Fibroblast of the conjunctiva (primary cell): ENCODE measurements at regions not wholly inside any gene's neighbourhood (a gene's known extent, or its start where the extent isn't known, plus 50 kb on each side); places are given as distances from the start of the nearest gene placed in this dataset.
A peak's percentile ranks its signal among the peaks of the same experiment; 100 is the strongest.

Experiments used
- DNase-seq: peaks from one replicate; pipeline ENCODE4 v3.0.0-alpha.2; 2010; ENCODE audit warnings: low read depth

DNA sequence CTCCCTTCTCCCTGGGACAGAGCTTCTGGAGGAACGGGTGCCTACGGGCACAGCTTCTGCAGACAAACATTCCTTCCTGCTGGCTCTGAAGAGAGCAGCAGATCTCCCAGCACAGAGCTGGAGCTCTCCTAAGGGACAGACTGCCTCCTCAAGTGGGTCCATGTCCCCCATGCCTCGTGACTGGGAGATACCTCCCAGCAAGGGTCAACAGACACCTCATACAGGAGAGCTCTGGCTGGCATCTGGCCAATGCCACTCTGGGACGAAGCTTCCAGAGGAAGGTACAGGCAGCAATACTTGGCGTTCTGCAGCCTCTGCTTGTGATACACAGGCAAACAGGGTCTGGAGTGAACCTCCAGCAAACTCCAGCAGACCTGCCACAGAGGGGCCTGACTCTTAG is 227.9 kb downstream of the SPATA31D1 start:
- DNase-seq: no peak

- DNase-seq: no peak
These were observed 234.9 kb downstream of the SPATA31D1 start for GRCh38 chr9:82223442-82223841.

GRCh38 chr9:82231411-82231810 is 242.8 kb downstream of the SPATA31D1 start:
- no peak for DNase-seq

DNA sequence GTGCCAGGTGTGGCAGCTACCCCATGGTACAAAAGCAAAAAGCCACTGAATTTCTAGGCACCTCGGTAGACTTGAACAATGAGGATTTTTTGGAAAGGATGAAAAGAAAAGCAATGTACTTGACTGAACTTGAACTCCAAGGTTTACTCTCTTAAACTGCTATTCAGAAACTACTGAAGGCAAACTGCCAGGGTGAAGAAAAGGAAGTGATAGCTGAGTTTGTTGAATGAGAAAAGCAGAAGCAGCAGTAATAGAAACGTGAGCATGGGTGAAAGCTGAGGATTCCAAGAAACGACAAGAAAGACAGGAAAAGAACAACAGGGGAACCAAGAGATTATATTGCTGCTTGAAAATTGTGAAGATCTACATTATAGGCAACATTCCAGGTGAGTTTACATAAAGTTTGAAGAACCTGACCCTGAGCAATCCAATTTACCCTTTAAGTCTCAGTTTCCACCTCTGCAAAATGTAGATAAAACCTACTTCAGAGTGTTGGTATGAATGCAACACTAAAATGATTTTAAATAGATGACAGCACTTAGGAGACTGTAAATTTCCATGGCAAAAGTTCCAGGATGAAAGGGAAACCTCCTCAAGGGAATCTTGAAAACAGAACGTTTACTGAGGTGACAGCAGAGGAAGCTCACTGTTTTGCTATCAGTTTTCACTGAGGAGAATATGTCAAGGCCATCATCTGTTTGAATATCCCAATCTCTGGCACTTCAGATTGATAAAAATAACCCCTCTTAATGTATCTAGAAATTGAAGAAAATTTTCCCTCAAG is 245.8 kb downstream of the SPATA31D1 start:
- no peak for DNase-seq

- DNase-seq: no peak
These were observed 253.9 kb downstream of the SPATA31D1 start for GRCh38 chr9:82242285-82242963.

DNA sequence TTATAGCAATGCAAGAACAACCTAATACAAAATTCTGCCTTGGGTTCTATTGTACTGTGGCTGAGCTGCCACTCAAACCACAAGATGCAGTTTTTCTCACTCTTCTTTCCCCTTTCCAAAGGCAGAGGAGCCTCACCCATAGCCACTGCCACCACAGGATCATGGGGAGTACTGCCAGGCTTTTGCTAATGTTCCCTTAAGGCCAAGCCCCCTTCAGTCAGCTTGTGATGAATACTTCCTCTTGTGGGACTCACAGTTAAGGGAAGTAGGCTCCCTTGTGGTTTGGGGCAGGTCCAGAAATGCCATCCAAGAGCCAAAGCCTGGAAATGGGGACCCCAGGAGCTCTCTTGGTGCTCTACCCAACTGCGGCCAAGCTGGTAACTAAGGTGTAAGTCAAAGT is 258.7 kb downstream of the SPATA31D1 start:
- no peak for DNase-seq

DNA sequence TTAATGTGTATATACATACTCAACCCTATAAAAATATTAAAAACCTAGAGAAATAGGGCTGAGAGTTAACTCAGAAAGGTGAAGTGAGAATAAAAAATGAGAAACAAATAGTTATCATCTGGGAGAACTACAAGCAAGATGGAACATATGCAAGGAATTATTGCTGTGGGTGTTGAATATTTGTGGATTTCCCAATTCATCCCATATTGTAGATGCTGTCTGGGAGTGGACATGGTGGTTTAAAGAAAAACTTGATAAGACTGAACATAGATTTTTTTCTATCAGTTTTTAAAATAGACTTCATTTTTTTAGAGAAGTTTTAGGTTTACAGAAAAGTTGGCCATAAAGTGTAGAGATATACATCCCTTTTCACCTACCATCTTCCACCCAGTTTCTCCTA is 263.5 kb downstream of the SPATA31D1 start:
- DNase-seq: no peak

GRCh38 chr9:82254646-82255367 is 266.2 kb downstream of the SPATA31D1 start:
- no peak for DNase-seq

DNA sequence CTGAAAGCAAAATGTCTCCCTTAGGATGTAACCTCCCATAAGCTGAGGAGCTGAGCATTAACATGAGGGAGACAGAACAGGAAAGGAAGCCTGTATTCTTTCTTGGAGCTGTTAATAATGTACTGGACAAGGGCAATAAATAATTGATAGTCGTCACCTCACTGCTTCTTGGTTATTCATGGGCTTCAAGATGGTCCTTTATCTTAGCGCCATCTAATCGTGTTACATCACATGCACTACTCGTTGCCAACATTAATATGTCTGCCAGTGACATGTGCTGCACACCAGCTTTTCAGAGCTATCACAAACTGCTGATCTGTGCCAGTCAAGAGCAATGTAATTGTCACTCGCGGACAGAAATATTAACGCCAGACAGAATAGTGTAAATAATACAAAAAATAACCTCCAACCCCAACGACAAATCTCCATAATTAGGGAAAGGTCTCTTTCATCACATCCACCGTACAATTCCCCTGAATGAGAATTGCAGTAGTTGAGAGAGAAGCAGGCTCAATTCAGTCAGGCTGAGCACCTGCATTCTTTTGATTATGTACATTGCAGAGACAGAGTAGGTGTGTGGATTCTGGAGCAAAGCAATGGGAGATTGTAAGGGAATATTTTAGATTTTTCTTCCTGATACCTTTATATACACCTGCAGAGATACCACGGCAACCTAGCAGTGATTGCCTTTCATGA is 267.1 kb downstream of the SPATA31D1 start:
- DNase-seq: no peak

- DNase-seq: no peak
These were observed 272.1 kb downstream of the SPATA31D1 start for GRCh38 chr9:82260691-82261090.

DNA sequence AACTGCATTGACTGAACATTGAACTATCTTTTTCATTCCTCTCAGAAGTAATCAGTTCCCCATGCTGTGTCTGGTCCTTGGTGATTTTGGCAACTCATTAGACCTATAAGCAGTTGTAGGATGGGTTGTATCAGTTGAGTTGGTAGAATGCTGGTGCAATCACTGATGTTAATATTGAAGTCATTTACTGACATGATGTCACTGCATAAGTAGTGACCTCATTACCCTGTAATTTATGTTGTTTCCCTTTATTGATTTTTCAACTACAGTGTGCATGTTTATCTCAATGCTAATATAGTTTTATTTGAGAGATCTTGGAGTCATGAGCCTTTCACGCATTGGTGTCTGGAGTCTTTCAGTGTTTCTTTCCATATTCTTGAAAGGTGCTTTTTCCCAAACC is 275.0 kb downstream of the SPATA31D1 start:
- no peak for DNase-seq

DNA sequence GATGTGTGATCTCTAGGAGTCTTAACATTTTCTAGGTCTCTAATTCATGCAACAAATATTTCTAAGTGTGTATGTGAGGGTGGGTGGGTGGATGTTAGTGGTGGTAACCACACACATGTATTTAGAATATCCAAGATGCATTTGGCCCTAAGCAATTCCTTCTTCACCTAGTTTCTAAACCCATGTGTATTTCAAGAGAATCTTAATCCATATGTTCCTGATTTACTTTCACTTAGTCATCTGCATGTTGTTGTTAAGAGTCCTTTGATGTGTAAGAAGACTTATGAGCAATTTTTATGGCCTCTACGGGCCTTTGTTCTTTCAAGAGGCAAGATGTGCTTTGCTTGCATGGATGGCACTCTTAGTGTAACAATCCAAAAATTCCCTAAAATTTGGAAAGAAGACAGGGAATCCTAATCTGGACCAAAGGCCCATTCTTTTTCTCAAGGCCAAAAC is 282.6 kb downstream of the SPATA31D1 start:
- peak; percentile 78 for DNase-seq

GRCh38 chr9:82273121-82273520 is 284.5 kb downstream of the SPATA31D1 start:
- DNase-seq: no peak

- DNase-seq: no peak
These were observed 286.8 kb downstream of the SPATA31D1 start for GRCh38 chr9:82275258-82275927.

- no peak for DNase-seq
These were observed 292.5 kb downstream of the SPATA31D1 start for GRCh38 chr9:82281066-82281465.

DNA sequence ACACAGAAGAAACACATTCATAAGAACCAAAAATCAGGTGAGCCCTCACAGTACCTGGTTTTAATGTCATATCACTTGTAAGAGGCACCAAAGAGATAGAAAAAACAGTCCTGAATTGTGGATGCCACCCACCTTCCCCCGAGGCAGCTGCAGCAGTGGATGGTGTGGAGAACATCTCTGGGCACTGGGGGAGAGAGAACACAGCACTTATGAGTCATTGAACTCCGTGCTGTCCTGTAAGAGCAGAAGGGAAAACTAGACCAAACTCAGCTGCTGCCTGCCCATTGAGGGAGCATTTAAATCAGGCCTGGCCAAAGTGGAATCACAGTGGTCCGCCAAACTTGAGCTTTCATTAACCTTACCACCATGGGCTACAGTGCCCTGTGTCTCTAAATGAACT is 296.2 kb downstream of the SPATA31D1 start:
- no peak for DNase-seq

DNA sequence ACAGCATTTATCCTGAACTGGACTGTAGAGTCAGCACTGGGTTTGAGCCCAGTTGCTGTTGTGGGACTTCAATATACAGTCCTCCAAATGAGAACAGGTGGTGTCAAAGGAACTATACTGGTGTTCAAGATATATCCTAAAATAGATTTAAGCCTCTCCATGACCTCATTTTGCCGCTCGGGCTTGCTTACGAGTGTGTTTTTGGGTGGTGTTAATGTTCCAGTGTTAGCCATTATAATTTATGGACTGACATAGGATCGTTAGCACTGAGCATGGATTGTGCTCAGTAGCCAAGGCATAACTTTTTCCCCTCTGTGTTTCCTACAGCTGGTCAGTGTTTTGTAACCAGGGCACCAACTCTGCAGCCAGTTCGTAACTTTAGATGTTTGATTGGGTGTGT is 306.6 kb downstream of the SPATA31D1 start:
- no peak for DNase-seq

DNA sequence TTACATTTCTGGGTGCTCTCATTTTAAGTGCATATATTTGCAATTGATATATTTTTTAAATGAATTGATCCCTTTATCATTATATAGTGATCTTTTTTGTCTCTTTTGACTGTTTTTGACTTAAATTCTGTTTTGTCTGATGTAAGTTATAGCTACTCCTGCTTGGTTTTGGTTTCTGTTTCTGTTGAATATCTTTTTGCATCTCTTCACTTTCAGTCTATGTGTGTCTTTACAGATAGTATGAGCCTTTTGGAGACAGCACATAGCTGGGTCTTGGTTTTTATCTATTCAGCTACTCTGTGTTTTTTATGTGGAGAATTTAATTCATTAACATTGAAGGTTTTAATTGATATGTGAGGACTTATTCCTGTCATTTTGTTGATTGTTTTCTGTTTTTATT is 311.3 kb downstream of the SPATA31D1 start:
- DNase-seq: no peak

GRCh38 chr9:82302968-82303655 is 314.5 kb downstream of the SPATA31D1 start:
- no peak for DNase-seq

GRCh38 chr9:82308836-82309235 is 320.3 kb downstream of the SPATA31D1 start:
- no peak for DNase-seq

DNA sequence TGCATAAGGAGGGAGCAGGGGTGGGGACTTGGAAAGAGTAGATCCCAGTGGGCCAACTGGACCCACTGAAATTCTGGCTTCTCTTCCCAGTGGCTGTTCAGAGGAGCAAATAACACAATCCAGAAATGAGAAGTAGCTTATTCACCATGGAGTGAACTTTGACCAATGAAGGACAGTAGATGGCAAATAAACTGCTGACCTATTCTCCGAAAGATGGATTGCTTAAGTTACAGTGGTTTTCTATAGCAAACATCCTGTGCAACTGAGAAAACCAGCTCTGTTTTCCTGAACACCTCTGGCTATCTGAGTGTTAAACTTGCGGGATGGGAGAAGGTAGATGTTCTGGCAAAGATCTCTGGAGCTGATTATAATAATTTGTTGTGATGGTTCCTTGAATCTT is 325.1 kb downstream of the SPATA31D1 start:
- DNase-seq: no peak
